WTC11 (cell line): ENCODE measurements at regions not wholly inside any gene's neighbourhood (a gene's known extent, or its start where the extent isn't known, plus 50 kb on each side); places are given as distances from the start of the nearest gene placed in this dataset.

Source experiments
- ATAC-seq: fragments of 200-7000 bp; cut with Tn5 transposase; 2 replicates; pipeline ENCODE4 v1.10.0; 2021; ENCODE audit warnings: mild to moderate bottlenecking, moderate library complexity
- CTCF ChIA-PET: fragments of 300-600 bp; sonication (Branson Sonifier 250); formaldehyde crosslinking; loops from one replicate; lab custom pipeline; 2021; ENCODE audit warnings: antibody characterized with exemption; lab: Charles Lee
- POLR2A ChIA-PET: fragments of 350-600 bp; sonication (Branson Sonifier 250); formaldehyde crosslinking; loops from one replicate; lab custom pipeline; 2021; ENCODE audit warnings: antibody characterized with exemption; lab: Charles Lee
- DNase-seq: peaks from one replicate; pipeline ENCODE4 v3.0.0; 2021; ENCODE audit warnings: low spot score
- H3K27ac Mint-ChIP-seq: 2 replicates; pipeline ENCODE4 v1.8.0; 2021; ENCODE audit warnings: mixed read lengths
- H3K27me3 Mint-ChIP-seq: 2 replicates; pipeline ENCODE4 v1.8.0; 2021; ENCODE audit warnings: low read depth, mild to moderate bottlenecking, moderate library complexity, mixed read lengths
- H3K36me3 Mint-ChIP-seq: 2 replicates; pipeline ENCODE4 v1.8.0; 2021; ENCODE audit warnings: mixed read lengths
- H3K4me1 Mint-ChIP-seq: 2 replicates; pipeline ENCODE4 v1.8.0; 2022; ENCODE audit warnings: mixed read lengths
- H3K4me3 Mint-ChIP-seq: 2 replicates; pipeline ENCODE4 v1.8.0; 2021; ENCODE audit warnings: mild to moderate bottlenecking, moderate library complexity, mixed read lengths
- H3K9me3 Mint-ChIP-seq: 2 replicates; pipeline ENCODE4 v1.8.0; 2021; ENCODE audit warnings: mixed read lengths
- ATF3 ChIP-seq: sonication (generic); formaldehyde crosslinking; conservative IDR thresholded peaks from 2 replicates; pipeline ENCODE4 v1.8.1; 2022; ENCODE audit warnings: mild to moderate bottlenecking, missing genetic modification reagents
- ATF6 ChIP-seq: sonication (generic); formaldehyde crosslinking; IDR thresholded peaks from 2 replicates; pipeline ENCODE4 v1.8.1; 2023; ENCODE audit warnings: mild to moderate bottlenecking, missing genetic modification reagents
- CBFB ChIP-seq: sonication (generic); formaldehyde crosslinking; IDR thresholded peaks from 2 replicates; pipeline ENCODE4 v1.8.1; 2022; ENCODE audit warnings: mild to moderate bottlenecking, low read depth, missing genetic modification reagents
- CTCF ChIP-seq: fragments of 200-600 bp; IDR thresholded peaks from 2 replicates; pipeline ENCODE4 v1.8.0; 2022; ENCODE audit warnings: antibody characterized with exemption
- E2F5 ChIP-seq: sonication (generic); formaldehyde crosslinking; IDR thresholded peaks from 2 replicates; pipeline ENCODE4 v1.8.1; 2022; ENCODE audit warnings: mild to moderate bottlenecking, moderate library complexity, missing genetic modification reagents
- ELF4 ChIP-seq: sonication (generic); formaldehyde crosslinking; IDR thresholded peaks from 2 replicates; pipeline ENCODE4 v1.8.1; 2022; ENCODE audit warnings: low read depth, mild to moderate bottlenecking, moderate library complexity, missing genetic modification reagents
- FOXJ3 ChIP-seq: sonication (generic); formaldehyde crosslinking; IDR thresholded peaks from 2 replicates; pipeline ENCODE4 v1.9.0; 2021; ENCODE audit warnings: missing genetic modification reagents, mild to moderate bottlenecking, borderline replicate concordance
- GABPB1 ChIP-seq: sonication (generic); formaldehyde crosslinking; IDR thresholded peaks from 2 replicates; pipeline ENCODE4 v1.8.1; 2023; ENCODE audit warnings: mild to moderate bottlenecking, missing genetic modification reagents
- MXD4 ChIP-seq: fragments of 250-450 bp; sonication (Bioruptor Pico); IDR thresholded peaks from 2 replicates; pipeline ENCODE4 v1.8.0; 2021; ENCODE audit warnings: mild to moderate bottlenecking, moderate library complexity, borderline replicate concordance
- NFYB ChIP-seq: sonication (generic); formaldehyde crosslinking; conservative IDR thresholded peaks from 2 replicates; pipeline ENCODE4 v1.8.0; 2022; ENCODE audit warnings: low read depth, missing genetic modification reagents
- RORB ChIP-seq: fragments of 250-450 bp; sonication (Bioruptor Pico); IDR thresholded peaks from 2 replicates; pipeline ENCODE4 v1.9.0; 2021; ENCODE audit warnings: mild to moderate bottlenecking
- SMAD3 ChIP-seq: sonication (generic); formaldehyde crosslinking; IDR thresholded peaks from 2 replicates; pipeline ENCODE4 v1.8.0; 2022; ENCODE audit warnings: missing genetic modification reagents, mild to moderate bottlenecking, borderline replicate concordance
- SOX15 ChIP-seq: fragments of 250-450 bp; sonication (Bioruptor Pico); IDR thresholded peaks from 2 replicates; pipeline ENCODE4 v1.9.0; 2021; ENCODE audit warnings: mild to moderate bottlenecking
- STAT6 ChIP-seq: sonication (generic); formaldehyde crosslinking; conservative IDR thresholded peaks from 2 replicates; pipeline ENCODE4 v1.8.1; 2023; ENCODE audit warnings: mild to moderate bottlenecking, low read depth, missing genetic modification reagents, moderate library complexity
- TCF7 ChIP-seq: sonication (generic); formaldehyde crosslinking; IDR thresholded peaks from 2 replicates; pipeline ENCODE4 v1.8.0; 2022; ENCODE audit warnings: mild to moderate bottlenecking, low read depth, missing genetic modification reagents, moderate library complexity
- USF1 ChIP-seq: sonication (generic); formaldehyde crosslinking; IDR thresholded peaks from 2 replicates; pipeline ENCODE4 v1.8.0; 2022; ENCODE audit warnings: mild to moderate bottlenecking, missing genetic modification reagents
- ZBTB43 ChIP-seq: sonication (generic); formaldehyde crosslinking; IDR thresholded peaks from 2 replicates; pipeline ENCODE4 v1.8.1; 2023; ENCODE audit warnings: mild to moderate bottlenecking, missing genetic modification reagents
- ZNF232 ChIP-seq: sonication (generic); formaldehyde crosslinking; IDR thresholded peaks from 2 replicates; pipeline ENCODE4 v1.8.0; 2022; ENCODE audit warnings: mild to moderate bottlenecking, missing genetic modification reagents
- ZNF281 ChIP-seq: sonication (generic); formaldehyde crosslinking; IDR thresholded peaks from 2 replicates; pipeline ENCODE4 v1.8.0; 2023; ENCODE audit warnings: mild to moderate bottlenecking, missing genetic modification reagents
- ZNF317 ChIP-seq: sonication (generic); formaldehyde crosslinking; IDR thresholded peaks from 2 replicates; pipeline ENCODE4 v1.8.1; 2023; ENCODE audit warnings: low read depth, mild to moderate bottlenecking, moderate library complexity, missing genetic modification reagents, borderline replicate concordance
- ZNF396 ChIP-seq: fragments of 250-450 bp; sonication (Bioruptor Pico); IDR thresholded peaks from 2 replicates; pipeline ENCODE4 v1.8.0; 2021; ENCODE audit warnings: mild to moderate bottlenecking, moderate library complexity, borderline replicate concordance

- Mint-ChIP-seq H3K27me3 (no peaks in the 10 kb centered on the region), H3K9me3 (no peaks in the 10 kb centered on the region), H3K27ac (peak overlapping the region; percentile 24; the same call in 1 of the 2 replicates), H3K4me1 (peaks cover 21% of the 10 kb centered on the region), H3K4me3 (no peak overlapping the region), H3K36me3 (no peaks in the 10 kb centered on the region)
- no peak for TF ChIP-seq GABPB1
- peak; percentile 80 for TF ChIP-seq CTCF
- TF ChIP-seq ZBTB43 (CRISPR knock-in tag): no peak
- no peak for TF ChIP-seq SOX15 (CRISPR knock-in tag)
- 0 out of 2 replicates have a peak, but pooled peaks have one; percentile 32 for TF ChIP-seq SMAD3 (CRISPR knock-in tag)
- peak; percentile 74; the same call in 1 of the 2 replicates for TF ChIP-seq ZNF232 (CRISPR knock-in tag)
- no peak for TF ChIP-seq ZNF281 (CRISPR knock-in tag)
- TF ChIP-seq TCF7 (CRISPR knock-in tag): no peak
- TF ChIP-seq NFYB (CRISPR knock-in tag): no peak
- TF ChIP-seq ZNF396: no peak
- TF ChIP-seq CBFB: no peak
- TF ChIP-seq STAT6 (CRISPR knock-in tag): no peak
- no peak for TF ChIP-seq ATF6 (CRISPR knock-in tag)
- peak; percentile 73 for DNase-seq
- POLR2A ChIA-PET: no interaction called here
- peak; percentile 78 for ATAC-seq
- CTCF ChIA-PET: interaction anchor here (0.6 to 2.3 kb wide), 53 partner anchors 8 to 1747 kb away, joined by 3 to 50 read pairs (median 5); partner anchors contain the start of gene SLC7A11
These were observed 144.6 kb upstream of the NOCT start for GRCh38 chr4:138870737-138871554.

GRCh38 chr4:138869631-138870030, 145.9 kb upstream of the NOCT start:
- ChIA-PET CTCF (interaction anchor here (0.7 to 2.1 kb wide), 3 partner anchors 38 to 184 kb away, joined by 3 to 10 read pairs (median 3); no protein-coding TSS in a partner anchor), POLR2A (no interaction called here)
- ATAC-seq: no peak
- DNase-seq: no peak
- Mint-ChIP-seq H3K27ac (no peak overlapping the region), H3K4me3 (no peak overlapping the region), H3K9me3 (no peaks in the 10 kb centered on the region), H3K4me1 (peaks cover 29% of the 10 kb centered on the region), H3K36me3 (no peaks in the 10 kb centered on the region), H3K27me3 (no peaks in the 10 kb centered on the region)
- TF ChIP-seq E2F5 (no peak), ELF4 (CRISPR knock-in tag) (no peak), SMAD3 (CRISPR knock-in tag) (no peak), USF1 (CRISPR knock-in tag) (no peak), ATF3 (CRISPR knock-in tag) (no peak), ZNF317 (CRISPR knock-in tag) (no peak), FOXJ3 (CRISPR knock-in tag) (no peak), RORB (no peak), MXD4 (no peak)
